Astrocyte (in vitro differentiated cells and primary cell): ENCODE measurements at regions not wholly inside any gene's neighbourhood (a gene's known extent, or its start where the extent isn't known, plus 50 kb on each side); places are given as distances from the start of the nearest gene placed in this dataset.

Experiments
- DNase-seq: peaks from one replicate; pipeline ENCODE4 v3.0.0-alpha.2; 2010; ENCODE audit warnings: low read depth
- FAIRE-seq: peaks from 2 replicates; lab custom pipeline; 2011; peaks lifted over from hg19 to GRCh38; lab: Jason Lieb, UNC
- H2AFZ ChIP-seq: 2 replicates; pipeline ENCODE4 v1.6.0; 2012; ENCODE audit warnings: low read depth, low read length, inconsistent platforms
- H3K27ac ChIP-seq: 2 replicates; pipeline ENCODE4 v1.5.1; 2011; ENCODE audit warnings: low read depth, low read length, inconsistent platforms
- H3K27me3 ChIP-seq: 2 replicates; pipeline ENCODE4 v1.6.0; 2011; ENCODE audit warnings: low read length, inconsistent platforms; ENCODE audit not compliant: insufficient read depth
- H3K36me3 ChIP-seq: 2 replicates; pipeline ENCODE4 v1.5.1; 2011; ENCODE audit warnings: low read length, inconsistent platforms; ENCODE audit not compliant: insufficient read depth
- H3K4me1 ChIP-seq: 2 replicates; pipeline ENCODE4 v1.5.1; 2011; ENCODE audit warnings: low read length, inconsistent platforms; ENCODE audit not compliant: insufficient read depth
- H3K4me2 ChIP-seq: 2 replicates; pipeline ENCODE4 v1.6.0; 2012; ENCODE audit warnings: low read length, inconsistent platforms
- H3K4me3 ChIP-seq: 2 replicates; pipeline ENCODE4 v1.5.1; 2011; ENCODE audit warnings: low read depth, mild to moderate bottlenecking, low read length, inconsistent platforms; ENCODE audit not compliant: insufficient read depth
- H3K79me2 ChIP-seq: 2 replicates; pipeline ENCODE4 v1.6.0; 2012; ENCODE audit warnings: mild to moderate bottlenecking, low read length, inconsistent platforms; ENCODE audit not compliant: insufficient read depth
- H3K9ac ChIP-seq: 2 replicates; pipeline ENCODE4 v1.6.0; 2012; ENCODE audit warnings: mild to moderate bottlenecking, low read length, inconsistent platforms
- H3K9me3 ChIP-seq: 2 replicates; pipeline ENCODE4 v1.5.1; 2012; ENCODE audit warnings: low read depth, mild to moderate bottlenecking, low read length, inconsistent platforms; ENCODE audit not compliant: insufficient read depth
- H4K20me1 ChIP-seq: 2 replicates; pipeline ENCODE4 v1.6.0; 2012; ENCODE audit warnings: low read length, inconsistent platforms; ENCODE audit not compliant: insufficient read depth
- H3K27ac Mint-ChIP-seq: one replicate; pipeline ENCODE4 v1.8.0; 2021; ENCODE audit warnings: mild to moderate bottlenecking, mixed read lengths; ENCODE audit not compliant: unreplicated experiment
- H3K27me3 Mint-ChIP-seq: one replicate; pipeline ENCODE4 v1.8.0; 2021; ENCODE audit warnings: low read depth, mixed read lengths; ENCODE audit not compliant: unreplicated experiment
- H3K36me3 Mint-ChIP-seq: one replicate; pipeline ENCODE4 v1.8.0; 2021; ENCODE audit warnings: low read depth, mixed read lengths; ENCODE audit not compliant: unreplicated experiment
- H3K4me1 Mint-ChIP-seq: one replicate; pipeline ENCODE4 v1.8.0; 2021; ENCODE audit warnings: low read depth, mixed read lengths; ENCODE audit not compliant: unreplicated experiment
- H3K4me3 Mint-ChIP-seq: one replicate; pipeline ENCODE4 v1.8.0; 2021; ENCODE audit warnings: mild to moderate bottlenecking, moderate library complexity, mixed read lengths; ENCODE audit not compliant: unreplicated experiment
- H3K9me3 Mint-ChIP-seq: one replicate; pipeline ENCODE4 v1.8.0; 2021; ENCODE audit warnings: mild to moderate bottlenecking, mixed read lengths; ENCODE audit not compliant: unreplicated experiment
- EZH2 ChIP-seq: IDR thresholded peaks from 2 replicates; pipeline ENCODE4 v1.6.1; 2012; ENCODE audit warnings: mild to moderate bottlenecking, low read length, inconsistent platforms; ENCODE audit not compliant: insufficient read depth
- TF ChIP-seq, protein P1 (sequence below): IDR thresholded peaks from 2 replicates; pipeline ENCODE4 v1.5.1; 2011; ENCODE audit warnings: low read depth, mild to moderate bottlenecking, inconsistent platforms, low read length, moderate library complexity; ENCODE audit not compliant: insufficient read depth

DNA sequence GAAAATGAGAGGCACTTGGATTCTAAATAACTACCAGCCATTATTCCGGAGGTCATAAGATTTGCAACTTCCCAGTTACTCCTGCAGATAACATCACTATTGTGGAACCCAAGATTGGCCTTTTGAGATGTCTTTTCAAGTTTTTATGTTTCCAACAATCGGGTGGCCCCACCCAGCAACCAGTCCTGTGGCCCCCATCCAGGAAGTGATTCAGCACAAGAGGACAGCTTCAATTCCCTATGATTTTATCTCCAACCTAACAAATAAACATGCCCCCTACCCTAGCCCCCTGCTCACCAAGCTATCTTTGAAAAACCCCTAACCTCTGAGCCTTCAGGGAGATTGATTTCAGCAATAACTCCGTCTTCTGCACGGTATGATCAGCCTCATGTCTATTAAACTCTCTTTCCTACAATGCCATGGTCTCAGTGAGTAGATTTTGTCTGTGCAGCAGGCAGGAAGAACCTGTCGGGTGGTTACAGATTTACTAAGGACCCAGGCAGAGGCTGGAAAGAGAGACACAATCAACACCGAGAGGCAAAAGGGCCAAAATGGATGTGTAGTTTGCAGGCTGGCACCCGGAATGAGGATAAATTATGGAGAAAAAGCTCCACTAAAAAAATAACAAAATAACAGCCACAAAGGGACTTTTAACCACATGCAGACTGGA is 83.9 kb upstream of the UNC5B start:
- Mint-ChIP-seq H3K27ac (no peak overlapping the region), H3K4me1 (peaks cover 8% of the 10 kb centered on the region), H3K4me3 (no peak overlapping the region), H3K9me3 (peaks cover 2% of the 10 kb centered on the region), H3K27me3 (peaks cover 46% of the 10 kb centered on the region), H3K36me3 (no peaks in the 10 kb centered on the region)
- no peaks in the 10 kb centered on the region for H3K4me1 ChIP-seq
- no peak overlapping the region for H3K4me2 ChIP-seq
- H3K27me3 ChIP-seq = peaks cover 18% of the 10 kb centered on the region
- DNase-seq (no peak), FAIRE-seq (no peak)
- no peak overlapping the region for H3K4me3 ChIP-seq
- H4K20me1 ChIP-seq = no peaks in the 10 kb centered on the region
- no peak for TF ChIP-seq EZH2
- TF ChIP-seq, protein P1, sequence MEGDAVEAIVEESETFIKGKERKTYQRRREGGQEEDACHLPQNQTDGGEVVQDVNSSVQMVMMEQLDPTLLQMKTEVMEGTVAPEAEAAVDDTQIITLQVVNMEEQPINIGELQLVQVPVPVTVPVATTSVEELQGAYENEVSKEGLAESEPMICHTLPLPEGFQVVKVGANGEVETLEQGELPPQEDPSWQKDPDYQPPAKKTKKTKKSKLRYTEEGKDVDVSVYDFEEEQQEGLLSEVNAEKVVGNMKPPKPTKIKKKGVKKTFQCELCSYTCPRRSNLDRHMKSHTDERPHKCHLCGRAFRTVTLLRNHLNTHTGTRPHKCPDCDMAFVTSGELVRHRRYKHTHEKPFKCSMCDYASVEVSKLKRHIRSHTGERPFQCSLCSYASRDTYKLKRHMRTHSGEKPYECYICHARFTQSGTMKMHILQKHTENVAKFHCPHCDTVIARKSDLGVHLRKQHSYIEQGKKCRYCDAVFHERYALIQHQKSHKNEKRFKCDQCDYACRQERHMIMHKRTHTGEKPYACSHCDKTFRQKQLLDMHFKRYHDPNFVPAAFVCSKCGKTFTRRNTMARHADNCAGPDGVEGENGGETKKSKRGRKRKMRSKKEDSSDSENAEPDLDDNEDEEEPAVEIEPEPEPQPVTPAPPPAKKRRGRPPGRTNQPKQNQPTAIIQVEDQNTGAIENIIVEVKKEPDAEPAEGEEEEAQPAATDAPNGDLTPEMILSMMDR = no peak
- no peaks in the 10 kb centered on the region for H3K9me3 ChIP-seq
- no peak overlapping the region for H3K9ac ChIP-seq
- no peak overlapping the region for H2AFZ ChIP-seq
- H3K79me2 ChIP-seq = no peaks in the 10 kb centered on the region
- H3K27ac ChIP-seq = no peak overlapping the region
- H3K36me3 ChIP-seq = no peaks in the 10 kb centered on the region

DNA sequence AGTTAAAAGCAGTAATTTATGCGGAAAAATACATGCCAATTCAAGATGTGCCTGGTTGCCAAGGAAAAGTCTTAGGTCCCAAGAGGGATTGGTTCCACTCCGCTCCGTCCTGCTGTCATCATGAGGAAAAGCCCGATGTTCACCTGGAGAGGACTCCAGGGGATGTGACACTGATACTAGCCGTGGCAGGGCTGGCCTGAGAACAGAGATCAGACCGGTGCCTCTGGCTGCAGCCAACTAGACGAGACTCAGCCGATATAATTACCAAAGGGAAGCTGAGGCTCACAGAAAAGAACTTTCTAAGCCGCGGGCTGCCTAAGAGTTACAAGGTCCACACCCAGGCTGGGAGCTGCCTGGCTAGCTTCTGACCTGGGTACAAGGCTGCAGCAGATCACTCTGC is 81.3 kb upstream of the UNC5B start:
- no peaks in the 10 kb centered on the region for H4K20me1 ChIP-seq
- no peak overlapping the region for H3K4me3 Mint-ChIP-seq
- H3K9ac ChIP-seq = no peak overlapping the region
- H3K79me2 ChIP-seq = no peaks in the 10 kb centered on the region
- DNase-seq = no peak
- H3K27ac Mint-ChIP-seq = no peak overlapping the region
- H3K36me3 Mint-ChIP-seq = no peaks in the 10 kb centered on the region
- H3K4me1 ChIP-seq = no peaks in the 10 kb centered on the region
- FAIRE-seq = no peak
- TF ChIP-seq, protein P1 = no peak
- no peak for TF ChIP-seq EZH2
- H3K36me3 ChIP-seq = no peaks in the 10 kb centered on the region
- peaks cover 36% of the 10 kb centered on the region for H3K27me3 Mint-ChIP-seq
- no peak overlapping the region for H2AFZ ChIP-seq
- no peak overlapping the region for H3K4me2 ChIP-seq
- no peak overlapping the region for H3K27ac ChIP-seq
- H3K9me3 ChIP-seq = no peaks in the 10 kb centered on the region
- H3K4me3 ChIP-seq = no peak overlapping the region
- peaks cover 21% of the 10 kb centered on the region for H3K27me3 ChIP-seq
- H3K9me3 Mint-ChIP-seq = no peaks in the 10 kb centered on the region
- H3K4me1 Mint-ChIP-seq = peaks cover 8% of the 10 kb centered on the region

DNA sequence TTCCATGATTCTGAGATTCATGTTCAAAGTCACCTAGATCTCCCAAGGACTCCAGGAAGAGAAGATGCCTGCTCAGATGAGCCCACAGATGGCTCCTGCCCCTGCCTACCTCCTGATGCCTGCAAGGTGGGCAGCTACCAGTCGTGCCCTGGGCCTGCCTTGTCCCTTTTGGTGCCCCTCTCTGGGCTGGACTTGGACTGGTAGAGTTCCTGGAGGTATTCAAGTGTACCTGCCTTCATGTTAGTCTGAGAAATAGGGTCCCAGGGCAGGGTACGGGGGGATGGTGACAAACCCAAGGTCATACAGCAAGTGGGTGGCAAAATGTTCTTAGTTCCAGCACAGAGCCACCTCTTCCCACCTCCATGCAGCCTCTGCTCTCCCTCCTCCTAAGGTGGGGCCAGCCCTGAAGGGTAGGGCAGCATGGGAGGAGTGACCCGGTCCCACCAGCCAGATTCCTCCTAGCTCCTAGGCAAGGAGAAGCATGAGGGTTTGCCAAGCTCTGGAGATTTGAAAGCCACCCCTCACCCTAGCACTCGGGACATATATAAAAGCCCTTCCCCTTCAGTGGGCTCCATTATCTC is 80.8 kb upstream of the UNC5B start:
- Histone ChIP-seq H3K27me3 (peaks cover 21% of the 10 kb centered on the region), H4K20me1 (no peaks in the 10 kb centered on the region), H2AFZ (no peak overlapping the region), H3K36me3 (no peaks in the 10 kb centered on the region), H3K9ac (no peak overlapping the region), H3K4me2 (no peak overlapping the region), H3K4me1 (no peaks in the 10 kb centered on the region), H3K27ac (no peak overlapping the region), H3K9me3 (no peaks in the 10 kb centered on the region), H3K79me2 (no peaks in the 10 kb centered on the region), H3K4me3 (no peak overlapping the region)
- FAIRE-seq (no peak), DNase-seq (no peak)
- Mint-ChIP-seq H3K4me3 (no peak overlapping the region), H3K9me3 (no peaks in the 10 kb centered on the region), H3K27me3 (peaks cover 33% of the 10 kb centered on the region), H3K4me1 (peaks cover 13% of the 10 kb centered on the region), H3K36me3 (no peaks in the 10 kb centered on the region), H3K27ac (no peak overlapping the region)
- TF ChIP-seq EZH2 = no peak
- TF ChIP-seq, protein P1 = no peak
